SH-SY5Y (cell line): ENCODE measurements at regions not wholly inside any gene's neighbourhood (a gene's known extent, or its start where the extent isn't known, plus 50 kb on each side); places are given as distances from the start of the nearest gene placed in this dataset.

ENCODE experiments used
- GATA2 ChIP-seq: IDR thresholded peaks from 2 replicates; pipeline ENCODE4 v1.6.1; 2011; ENCODE audit warnings: mild to moderate bottlenecking, low read depth, low read length
- GATA3 ChIP-seq: IDR thresholded peaks from 2 replicates; pipeline ENCODE4 v1.6.1; 2011; ENCODE audit warnings: low read depth, mild to moderate bottlenecking, low read length, moderate library complexity

- TF ChIP-seq GATA3 (no peak), GATA2 (no peak)
Measured at GRCh38 chr14:105838107-105838506, 311.7 kb downstream of the TMEM121 start.
